OCI-LY1 (cell line): ENCODE measurements at regions not wholly inside any gene's neighbourhood (a gene's known extent, or its start where the extent isn't known, plus 50 kb on each side); places are given as distances from the start of the nearest gene placed in this dataset.

Experiments
- CTCF ChIP-seq: fragments of 200-600 bp; sonication (generic), shearing (Covaris generic); IDR thresholded peaks from 2 replicates; pipeline ENCODE4 v1.5.1; 2017; ENCODE audit warnings: mild to moderate bottlenecking, antibody characterized with exemption, low read length, moderate library complexity, mixed read lengths
- EZH2 ChIP-seq: fragments of 200-600 bp; sonication (generic), shearing (Covaris generic); IDR thresholded peaks from 2 replicates; pipeline ENCODE4 v1.8.0; 2017; ENCODE audit warnings: borderline replicate concordance, mixed run types, mild to moderate bottlenecking, antibody characterized with exemption, low read length, moderate library complexity, mixed read lengths

DNA sequence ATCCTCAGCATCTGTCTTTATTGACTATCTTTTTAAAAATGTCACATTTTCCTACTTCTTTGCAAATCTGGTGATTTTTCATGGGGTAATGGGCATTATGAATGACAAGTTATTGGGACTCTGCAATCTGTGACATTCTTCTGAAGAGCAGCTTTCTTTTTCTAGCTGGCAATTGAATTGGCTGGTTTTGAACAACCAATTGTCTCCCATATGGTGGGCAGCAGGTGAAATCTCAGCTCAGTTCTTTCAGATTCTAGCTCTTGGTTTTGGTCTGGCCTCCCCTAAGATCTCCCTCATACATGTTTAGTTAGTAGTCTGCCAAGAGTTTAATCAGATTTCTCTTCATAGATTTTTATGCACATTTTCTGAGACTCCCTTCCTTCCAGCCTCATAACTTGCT is 107.9 kb upstream of the EPB41L3 start:
- no peak for TF ChIP-seq CTCF
- no peak for TF ChIP-seq EZH2
